ENCODE measurements at regions not wholly inside any gene's neighbourhood (a gene's known extent, or its start where the extent isn't known, plus 50 kb on each side); places are given as distances from the start of the nearest gene placed in this dataset.

DNA sequence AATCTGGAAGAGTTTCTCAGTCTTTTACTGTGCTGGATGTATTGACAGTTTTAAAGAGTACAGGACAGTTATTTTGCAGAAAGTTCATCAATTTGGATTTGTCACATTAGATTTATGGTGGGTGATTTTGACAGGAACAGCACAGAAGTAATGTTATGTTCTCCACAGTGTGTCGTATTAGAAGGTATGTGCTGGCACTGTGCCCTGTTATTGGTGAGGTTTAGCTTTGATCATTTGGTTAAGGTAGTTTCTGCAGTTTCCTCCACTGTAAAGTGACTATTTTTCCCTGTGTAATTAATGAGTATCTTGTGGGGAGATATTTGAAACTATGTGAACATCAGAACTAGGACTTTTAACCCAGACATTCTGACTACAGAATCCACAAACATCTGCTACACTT, 308.5 kb upstream of the TBX3 start:
- H3K4me3 ChIP-seq (ENCODE audit: low read depth, low read length): no peak overlapping the region
- DNase-seq (ENCODE audit: low read depth): no peak
- TF ChIP-seq, protein P1, sequence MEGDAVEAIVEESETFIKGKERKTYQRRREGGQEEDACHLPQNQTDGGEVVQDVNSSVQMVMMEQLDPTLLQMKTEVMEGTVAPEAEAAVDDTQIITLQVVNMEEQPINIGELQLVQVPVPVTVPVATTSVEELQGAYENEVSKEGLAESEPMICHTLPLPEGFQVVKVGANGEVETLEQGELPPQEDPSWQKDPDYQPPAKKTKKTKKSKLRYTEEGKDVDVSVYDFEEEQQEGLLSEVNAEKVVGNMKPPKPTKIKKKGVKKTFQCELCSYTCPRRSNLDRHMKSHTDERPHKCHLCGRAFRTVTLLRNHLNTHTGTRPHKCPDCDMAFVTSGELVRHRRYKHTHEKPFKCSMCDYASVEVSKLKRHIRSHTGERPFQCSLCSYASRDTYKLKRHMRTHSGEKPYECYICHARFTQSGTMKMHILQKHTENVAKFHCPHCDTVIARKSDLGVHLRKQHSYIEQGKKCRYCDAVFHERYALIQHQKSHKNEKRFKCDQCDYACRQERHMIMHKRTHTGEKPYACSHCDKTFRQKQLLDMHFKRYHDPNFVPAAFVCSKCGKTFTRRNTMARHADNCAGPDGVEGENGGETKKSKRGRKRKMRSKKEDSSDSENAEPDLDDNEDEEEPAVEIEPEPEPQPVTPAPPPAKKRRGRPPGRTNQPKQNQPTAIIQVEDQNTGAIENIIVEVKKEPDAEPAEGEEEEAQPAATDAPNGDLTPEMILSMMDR (IDR thresholded peaks at IDR 0.05; ENCODE audit: control insufficient read depth, extremely low read depth, insufficient read depth): no peak

DNA sequence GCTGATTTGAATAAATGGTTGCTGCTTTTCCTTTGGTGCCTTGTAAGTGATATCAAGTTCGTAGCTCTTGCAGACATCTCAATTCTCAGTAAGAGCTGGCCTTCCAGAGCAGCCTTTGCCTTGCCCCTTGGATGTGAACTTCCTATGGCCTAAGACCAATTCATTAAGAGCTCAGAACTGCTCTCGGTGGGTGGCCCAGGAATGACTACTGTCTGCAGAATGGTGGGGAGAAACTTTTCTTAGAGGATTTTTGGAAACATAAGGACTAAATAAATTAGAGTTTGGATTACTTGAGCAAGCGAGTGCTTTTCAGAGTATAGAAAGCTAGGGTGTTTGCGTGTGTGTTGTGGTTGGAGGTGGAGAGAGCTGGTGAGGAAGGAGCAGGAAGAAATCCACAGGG, 306.4 kb upstream of the TBX3 start:
- no peak for DNase-seq (ENCODE audit: low read depth)
- TF ChIP-seq, protein P1 (IDR thresholded peaks at IDR 0.05; ENCODE audit: control insufficient read depth, extremely low read depth, insufficient read depth): no peak
- no peak overlapping the region for H3K4me3 ChIP-seq (ENCODE audit: low read depth, low read length)

DNA sequence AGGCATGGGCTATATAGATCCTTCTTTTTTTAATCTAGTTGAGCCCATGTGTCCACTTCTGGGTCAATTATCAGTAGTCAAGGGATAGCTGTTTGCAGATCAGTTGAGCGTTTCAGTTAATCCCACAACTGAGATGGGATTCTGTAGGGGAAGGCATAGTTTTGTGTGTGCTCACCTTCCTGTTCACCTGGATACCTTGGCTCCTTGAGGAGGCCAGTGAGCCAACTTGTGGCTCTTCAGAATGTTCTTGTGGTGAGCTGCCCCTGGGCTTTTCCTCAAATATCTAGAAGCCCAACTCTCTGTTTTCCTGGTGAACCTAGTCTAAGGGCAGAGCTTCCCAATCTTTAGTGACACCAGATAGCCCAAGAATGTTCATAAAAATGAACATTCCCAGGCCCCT, 302.9 kb upstream of the TBX3 start:
- TF ChIP-seq, protein P1 (IDR thresholded peaks at IDR 0.05; ENCODE audit: control insufficient read depth, extremely low read depth, insufficient read depth): no peak
- no peak overlapping the region for H3K4me3 ChIP-seq (ENCODE audit: low read depth, low read length)
- DNase-seq (ENCODE audit: low read depth): no peak

DNA sequence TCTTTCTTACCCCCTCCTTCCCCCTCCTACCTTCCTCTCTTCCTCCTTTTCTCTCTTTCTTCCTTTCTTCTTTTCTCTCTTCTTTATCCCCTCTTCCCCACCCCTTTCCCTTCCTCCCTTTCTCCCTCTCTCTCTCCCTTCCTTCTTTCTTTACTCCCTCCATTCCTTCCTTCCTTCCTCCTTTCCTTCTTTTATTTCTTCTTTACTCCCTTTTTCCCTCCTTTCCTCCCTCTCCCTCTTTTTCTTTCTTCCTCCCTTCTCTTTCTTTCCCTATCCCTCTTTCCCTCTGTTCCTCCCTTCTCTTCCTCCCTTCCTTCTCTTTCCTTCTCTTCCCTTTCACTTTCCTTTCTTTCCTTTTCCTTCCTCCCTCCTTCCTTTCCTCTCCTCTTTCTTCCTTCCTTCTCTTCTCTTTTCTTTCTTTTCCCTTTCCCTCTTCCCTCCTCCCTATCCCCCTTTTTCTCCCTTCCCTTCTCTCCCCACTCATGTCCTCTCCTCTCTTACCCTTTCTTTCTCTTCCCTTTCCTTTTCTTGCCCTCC, 302.3 kb upstream of the TBX3 start:
- TF ChIP-seq, protein P1 (IDR thresholded peaks at IDR 0.05; ENCODE audit: control insufficient read depth, extremely low read depth, insufficient read depth): no peak
- no peak overlapping the region for H3K4me3 ChIP-seq (ENCODE audit: low read depth, low read length)
- no peak for DNase-seq (ENCODE audit: low read depth)

DNA sequence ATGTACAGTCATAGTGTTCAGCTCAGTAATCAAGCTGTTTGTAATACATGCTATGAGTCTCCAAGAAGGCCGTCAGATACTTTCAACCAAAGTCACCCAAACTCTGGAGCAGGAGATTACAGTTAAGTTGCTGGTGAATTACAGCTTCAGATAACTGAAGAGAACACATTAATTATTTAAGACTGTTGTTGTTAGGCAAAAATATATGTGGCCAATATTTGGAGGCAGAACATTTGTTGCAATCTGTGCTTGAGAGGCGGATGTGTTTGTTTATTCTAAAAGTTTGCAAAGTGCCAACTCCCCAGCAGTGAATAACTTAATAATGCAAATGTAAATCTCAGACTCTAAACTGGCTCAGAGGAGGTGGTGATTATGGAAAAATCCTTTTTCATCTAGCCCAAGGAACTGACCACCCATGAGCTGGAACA, 300.7 kb upstream of the TBX3 start:
- TF ChIP-seq, protein P1 (IDR thresholded peaks at IDR 0.05; ENCODE audit: control insufficient read depth, extremely low read depth, insufficient read depth): no peak
- no peak overlapping the region for H3K4me3 ChIP-seq (ENCODE audit: low read depth, low read length)
- no peak for DNase-seq (ENCODE audit: low read depth)

DNA sequence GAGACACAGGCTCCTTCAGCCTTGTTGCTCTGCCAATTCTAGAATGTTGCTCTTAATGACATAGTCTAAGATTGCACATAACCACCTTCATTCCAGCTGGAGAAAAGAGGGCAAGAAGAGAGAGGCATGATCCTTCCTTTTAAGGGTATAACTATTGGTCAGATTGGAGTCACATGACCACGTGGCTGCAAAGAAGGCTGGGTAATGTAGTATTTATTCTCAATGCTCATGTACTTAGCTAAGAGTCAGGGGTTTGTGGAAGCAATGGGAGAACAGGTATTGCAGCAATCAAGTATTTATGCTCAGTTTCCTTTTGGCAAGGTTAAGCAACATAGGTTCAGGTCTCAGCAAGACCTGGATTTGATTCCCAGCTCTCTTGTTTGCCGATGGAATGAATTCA, 298.8 kb upstream of the TBX3 start:
- no peak for DNase-seq (ENCODE audit: low read depth)
- H3K4me3 ChIP-seq (ENCODE audit: low read depth, low read length): no peak overlapping the region
- TF ChIP-seq, protein P1 (IDR thresholded peaks at IDR 0.05; ENCODE audit: control insufficient read depth, extremely low read depth, insufficient read depth): no peak

DNA sequence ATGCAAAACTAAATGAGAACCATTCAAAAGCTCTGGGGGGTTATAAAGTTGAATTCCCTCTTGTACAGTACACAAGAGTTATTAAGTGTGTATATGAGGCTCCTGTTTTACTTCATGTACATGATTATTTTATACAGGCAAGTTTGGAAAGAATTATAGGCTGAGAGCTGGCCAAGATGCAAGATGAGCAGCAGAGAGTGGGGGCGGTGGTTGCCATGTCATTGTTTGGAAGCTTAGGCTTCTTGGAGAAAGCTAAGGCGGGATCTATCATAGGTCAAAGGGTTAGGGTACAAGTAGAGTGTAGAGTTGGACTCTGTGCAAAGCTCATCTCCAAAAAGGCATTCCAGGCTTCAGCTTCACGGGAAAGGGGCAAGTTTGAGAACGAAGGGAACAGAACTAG, 297.1 kb upstream of the TBX3 start:
- TF ChIP-seq, protein P1 (IDR thresholded peaks at IDR 0.05; ENCODE audit: control insufficient read depth, extremely low read depth, insufficient read depth): no peak
- DNase-seq (ENCODE audit: low read depth): no peak
- H3K4me3 ChIP-seq (ENCODE audit: low read depth, low read length): no peak overlapping the region
